Stimulated activated CD4-positive, alpha-beta T cell treated with anti-CD3 and anti-CD28 coated beads, Interleukin-4, amount 100 ng/mL, for 1 hour (primary cell): ENCODE measurements at regions not wholly inside any gene's neighbourhood (a gene's known extent, or its start where the extent isn't known, plus 50 kb on each side); places are given as distances from the start of the nearest gene placed in this dataset.
A peak's percentile ranks its signal among the peaks of the same experiment; 100 is the strongest.

Source experiments
- DNase-seq: peaks from one replicate; pipeline ENCODE4 v3.0.0-alpha.2; 2020

GRCh38 chr11:119545978-119546915 is 123.3 kb upstream of the THY1 start:
- no peak for DNase-seq

- no peak for DNase-seq
Measured at GRCh38 chr11:119540370-119541125, 117.6 kb upstream of the THY1 start.

GRCh38 chr11:119539583-119539982 is 116.6 kb upstream of the THY1 start:
- DNase-seq = no peak

GRCh38 chr11:119538753-119539152 is 115.8 kb upstream of the THY1 start:
- no peak for DNase-seq

- no peak for DNase-seq
Measured at GRCh38 chr11:119537306-119538253, 114.6 kb upstream of the THY1 start.

GRCh38 chr11:119536801-119537200 is 113.8 kb upstream of the THY1 start:
- no peak for DNase-seq

- peak; percentile 59 for DNase-seq
Measured at GRCh38 chr11:119533921-119534736, 111.2 kb upstream of the THY1 start.

- no peak for DNase-seq
Measured at GRCh38 chr11:119533462-119533861, 110.5 kb upstream of the THY1 start.

GRCh38 chr11:119532551-119532950 is 109.6 kb upstream of the THY1 start:
- no peak for DNase-seq

- no peak for DNase-seq
Measured at GRCh38 chr11:119531623-119532022, 108.7 kb upstream of the THY1 start.

GRCh38 chr11:119531056-119531455 is 108.1 kb upstream of the THY1 start:
- DNase-seq = no peak

- DNase-seq = no peak
Measured at GRCh38 chr11:119530509-119530908, 107.5 kb upstream of the THY1 start.

- DNase-seq = no peak
Measured at GRCh38 chr11:119529936-119530335, 107.0 kb upstream of the THY1 start.

GRCh38 chr11:119529063-119529845 is 106.3 kb upstream of the THY1 start:
- DNase-seq = no peak

GRCh38 chr11:119525867-119526196 is 102.9 kb upstream of the THY1 start:
- no peak for DNase-seq

- no peak for DNase-seq
Measured at GRCh38 chr11:119525180-119525866, 102.4 kb upstream of the THY1 start.

GRCh38 chr11:119523539-119524157 is 100.7 kb upstream of the THY1 start:
- DNase-seq = no peak

- no peak for DNase-seq
Measured at GRCh38 chr11:119522609-119523008, 99.6 kb upstream of the THY1 start.

- no peak for DNase-seq
Measured at GRCh38 chr11:119521551-119521950, 98.6 kb upstream of the THY1 start.

- DNase-seq = no peak
Measured at GRCh38 chr11:119520966-119521365, 98.0 kb upstream of the THY1 start.
